ENCODE measurements at regions not wholly inside any gene's neighbourhood (a gene's known extent, or its start where the extent isn't known, plus 50 kb on each side); places are given as distances from the start of the nearest gene placed in this dataset.

DNA sequence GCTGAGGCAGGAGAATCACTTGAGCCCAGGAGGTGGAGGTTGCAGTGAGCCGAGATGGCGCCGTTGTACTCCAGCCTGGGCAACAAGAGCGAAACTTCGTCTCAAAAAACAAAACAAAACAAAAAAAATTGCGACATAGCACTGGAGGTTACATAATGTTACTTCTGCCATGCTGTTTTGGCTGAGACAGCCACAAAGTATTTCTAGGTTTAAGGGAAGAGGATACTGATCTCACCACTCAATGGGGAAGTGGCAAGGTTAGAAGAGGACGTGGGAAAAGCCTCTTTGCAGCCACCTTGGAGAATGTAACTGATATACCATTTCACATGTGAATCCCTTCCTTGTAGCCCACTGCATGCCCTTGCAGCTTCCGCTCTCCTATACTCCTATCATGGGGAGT, 131.2 kb upstream of the NLRP1 start:
- Histone ChIP-seq H3K27ac (ENCODE audit: insufficient read depth, low read length) (no peak overlapping the region), H2AFZ (replicated peaks; ENCODE audit: low read length, poor library complexity) (no peak overlapping the region), H4K20me1 (ENCODE audit: insufficient read depth, low read length) (no peaks in the 10 kb centered on the region), H3K9ac (ENCODE audit: low read depth, low read length) (no peak overlapping the region), H3K18ac (ENCODE audit: low read depth, low read length) (no peak overlapping the region), H2BK15ac (ENCODE audit: low read depth, low read length) (no peak overlapping the region), H3K9me1 (ENCODE audit: insufficient read depth, low read length) (no peaks in the 10 kb centered on the region), H2BK120ac (ENCODE audit: low read depth, low read length) (no peak overlapping the region), H4K91ac (ENCODE audit: insufficient read depth, low read depth, low read length) (no peak overlapping the region), H4K5ac (ENCODE audit: low read depth, low read length) (no peak overlapping the region), H2AK9ac (replicated peaks; ENCODE audit: low read depth, low read length, poor library complexity) (no peak overlapping the region), H3K14ac (replicated peaks; ENCODE audit: low read depth, low read length) (no peak overlapping the region), H3K4me1 (ENCODE audit: control insufficient read depth, insufficient read depth, low read length) (no peaks in the 10 kb centered on the region), H4K8ac (ENCODE audit: low read depth in 2 of 2, low read length in 2 of 2) (no peak overlapping the region), H3K27me3 (ENCODE audit: control insufficient read depth, insufficient read depth, low read length) (peaks cover 8% of the 10 kb centered on the region), H3K4me3 (ENCODE audit: insufficient read depth, low read depth, low read length) (no peak overlapping the region), H3K4me2 (ENCODE audit: low read depth, low read length) (no peak overlapping the region), H3K56ac (ENCODE audit: extremely low read depth, insufficient read depth, low read length) (no peak overlapping the region), H3K36me3 (ENCODE audit: control insufficient read depth, insufficient read depth, low read length) (no peaks in the 10 kb centered on the region), H2BK5ac (ENCODE audit: low read depth, low read length, poor library complexity, severe bottlenecking) (no peak overlapping the region), H2AK5ac (ENCODE audit: low read depth, low read length) (no peak overlapping the region), H3K23ac (ENCODE audit: low read depth, low read length) (no peak overlapping the region), H3K9me3 (ENCODE audit: control insufficient read depth, insufficient read depth, low read length) (no peaks in the 10 kb centered on the region), H3K4ac (ENCODE audit: low read depth, low read length) (no peak overlapping the region), H2BK20ac (ENCODE audit: low read depth, low read length) (no peak overlapping the region), H3K79me1 (ENCODE audit: low read depth in 1 of 2, low read length in 2 of 2) (no peaks in the 10 kb centered on the region)
- DNase-seq: no peak
- in situ Hi-C loops (cut with MboI; ENCODE audit: low sequenced_read_pairs): no loop called here
- POLR2A ChIA-PET (ENCODE audit: unreplicated experiment): no interaction called here
- no CpG with 5 or more reads among the region's 8 CpGs for WGBS, 2 experiments (ENCODE audit: extremely low coverage in 2 of 2, insufficient read length in 1 of 2)
- dilution Hi-C loops (cut with HindIII; ENCODE audit: low sequenced_read_pairs, unreplicated experiment): no loop called here
- intact Hi-C loops (cut with micrococcal nuclease): no loop called here
- ATAC-seq (ENCODE audit: low read depth): no peak
- no TSS peak for BruUV-seq (replicated peaks)
- TF ChIP-seq FOS (IDR thresholded peaks at IDR 0.05; ENCODE audit: low read depth, low read length): no peak
- peak; percentile 42; the same call in 1 of the 2 replicates for TF ChIP-seq CEBPB (IDR thresholded peaks at IDR 0.05; ENCODE audit: low read depth, low read length)
- CTCF ChIA-PET: no interaction called here
